Peyer's patch (tissue), 4 donors: ENCODE measurements at regions not wholly inside any gene's neighbourhood (a gene's known extent, or its start where the extent isn't known, plus 50 kb on each side); places are given as distances from the start of the nearest gene placed in this dataset.

Experiments
- DNase-seq, 3 donors: peaks; one replicate each; pipeline ENCODE4 v3.0.0-alpha.2; 2017 to 2019
- H3K27ac ChIP-seq, 4 donors: fragments of 200-600 bp; sonication (generic); one replicate each; pipeline ENCODE4 v1.5.1; 2016 to 2019
- H3K27me3 ChIP-seq, 2 donors: fragments of 200-600 bp; sonication (generic); one replicate each; pipeline ENCODE4 v1.5.1; 2019
- H3K36me3 ChIP-seq, 3 donors: fragments of 200-600 bp; sonication (generic); one replicate each; pipeline ENCODE4 v1.5.1; 2016 to 2019
- H3K4me1 ChIP-seq, 4 donors: fragments of 200-600 bp; sonication (generic); one replicate each; pipeline ENCODE4 v1.5.1; 2016 to 2019
- H3K4me3 ChIP-seq, 4 donors: fragments of 200-600 bp; sonication (generic); 1 replicate in 3 of 4; 2 replicates in 1 of 4; pipeline ENCODE4 v1.5.1; 2016 to 2019; ENCODE audit warnings: mild to moderate bottlenecking in 1 of 4
- H3K9me3 ChIP-seq, 4 donors: fragments of 200-600 bp; sonication (generic); one replicate each; pipeline ENCODE4 v1.5.1; 2016 to 2019; ENCODE audit warnings: mild to moderate bottlenecking in 1 of 4
- POLR2A ChIP-seq, 2 donors: fragments of 450-650 bp; IDR thresholded peaks; one replicate each; pipeline ENCODE4 v1.5.1; 2017; ENCODE audit warnings: antibody characterized with exemption in 2 of 2, mild to moderate bottlenecking in 2 of 2, moderate library complexity in 2 of 2
- TF ChIP-seq, protein P1 (sequence below), 6 experiments: fragments of 450-650 bp in 4 of 6; fragments of 200-600 bp in 2 of 6; sonication (generic) in 1 of 6; IDR thresholded peaks; one replicate each; pipeline ENCODE4 v1.5.1; 2017 to 2019; ENCODE audit warnings: antibody characterized with exemption in 6 of 6, mild to moderate bottlenecking in 3 of 6, moderate library complexity in 1 of 6

DNA sequence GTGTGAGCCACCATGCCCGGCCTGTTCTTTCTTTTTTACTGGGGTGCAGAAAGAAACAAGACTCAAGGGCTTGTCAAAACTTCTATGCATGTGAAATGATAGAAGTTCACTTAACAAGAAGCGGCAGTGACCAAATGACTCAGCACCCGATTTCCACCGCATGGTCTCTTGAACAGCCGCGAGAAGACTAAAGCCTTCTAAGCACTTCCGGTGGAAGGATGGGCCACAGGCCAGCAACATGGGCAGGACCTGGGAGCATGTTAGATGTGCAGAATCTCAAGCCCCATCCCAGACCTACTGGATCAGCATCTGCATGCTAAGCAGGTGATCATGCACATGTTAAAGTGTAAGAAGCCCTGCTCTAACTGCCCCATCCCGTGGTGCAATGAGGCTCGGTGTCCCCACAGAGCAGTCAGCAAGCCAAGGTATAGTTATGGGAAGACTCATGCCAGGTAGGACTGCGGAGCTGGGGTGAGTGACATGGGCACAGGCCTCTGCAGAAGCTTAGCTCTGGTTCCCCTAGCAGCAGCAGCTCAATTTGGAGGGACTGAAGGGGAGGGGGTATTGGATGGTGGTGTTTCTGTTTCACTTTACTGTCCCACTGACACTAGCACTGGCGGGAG is 88.5 kb upstream of the HNF1B start:
- no peak for DNase-seq
- H3K27ac ChIP-seq, result no peak overlapping the region

DNA sequence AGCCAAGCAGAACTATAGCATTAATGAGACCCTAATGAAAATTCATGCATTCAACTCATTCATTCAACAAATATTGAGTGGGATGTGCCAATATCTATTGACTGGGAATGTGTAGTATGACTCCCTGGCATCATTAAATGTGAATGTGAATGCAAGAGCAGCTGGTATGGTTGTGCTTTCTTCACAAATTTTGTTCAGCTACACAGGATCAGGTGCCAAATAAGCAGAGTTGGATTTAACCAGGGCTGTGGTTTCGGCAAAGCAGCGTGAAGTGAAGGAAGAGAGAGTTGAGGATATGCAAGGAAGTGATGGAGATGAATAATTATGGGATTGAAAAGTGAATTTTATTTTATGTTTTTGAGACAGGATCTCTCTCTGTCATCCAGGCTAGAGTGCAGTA is 87.1 kb upstream of the HNF1B start:
- H3K36me3 ChIP-seq, result no peaks in the 10 kb centered on the region
- H3K27ac ChIP-seq, result no peak overlapping the region
- no peak for TF ChIP-seq POLR2A (IDR thresholded peaks at IDR 0.05)
- TF ChIP-seq, protein P1, sequence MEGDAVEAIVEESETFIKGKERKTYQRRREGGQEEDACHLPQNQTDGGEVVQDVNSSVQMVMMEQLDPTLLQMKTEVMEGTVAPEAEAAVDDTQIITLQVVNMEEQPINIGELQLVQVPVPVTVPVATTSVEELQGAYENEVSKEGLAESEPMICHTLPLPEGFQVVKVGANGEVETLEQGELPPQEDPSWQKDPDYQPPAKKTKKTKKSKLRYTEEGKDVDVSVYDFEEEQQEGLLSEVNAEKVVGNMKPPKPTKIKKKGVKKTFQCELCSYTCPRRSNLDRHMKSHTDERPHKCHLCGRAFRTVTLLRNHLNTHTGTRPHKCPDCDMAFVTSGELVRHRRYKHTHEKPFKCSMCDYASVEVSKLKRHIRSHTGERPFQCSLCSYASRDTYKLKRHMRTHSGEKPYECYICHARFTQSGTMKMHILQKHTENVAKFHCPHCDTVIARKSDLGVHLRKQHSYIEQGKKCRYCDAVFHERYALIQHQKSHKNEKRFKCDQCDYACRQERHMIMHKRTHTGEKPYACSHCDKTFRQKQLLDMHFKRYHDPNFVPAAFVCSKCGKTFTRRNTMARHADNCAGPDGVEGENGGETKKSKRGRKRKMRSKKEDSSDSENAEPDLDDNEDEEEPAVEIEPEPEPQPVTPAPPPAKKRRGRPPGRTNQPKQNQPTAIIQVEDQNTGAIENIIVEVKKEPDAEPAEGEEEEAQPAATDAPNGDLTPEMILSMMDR (IDR thresholded peaks at IDR 0.05), result no peak
- no peaks in the 10 kb centered on the region for H3K4me1 ChIP-seq
- DNase-seq, result no peak
- H3K4me3 ChIP-seq, result no peak overlapping the region
- no peaks in the 10 kb centered on the region for H3K9me3 ChIP-seq
- no peaks in the 10 kb centered on the region for H3K27me3 ChIP-seq

More for the DNA sequence above, 88.5 kb upstream of the HNF1B start:
- Histone ChIP-seq H3K4me1 (no peaks in the 10 kb centered on the region), H3K36me3 (no peaks in the 10 kb centered on the region), H3K9me3 (no peaks in the 10 kb centered on the region), H3K27me3 (no peaks in the 10 kb centered on the region), H3K4me3 (no peak overlapping the region)
- no peak for TF ChIP-seq POLR2A (IDR thresholded peaks at IDR 0.05)
- TF ChIP-seq, protein P1 (IDR thresholded peaks at IDR 0.05), result no peak

DNA sequence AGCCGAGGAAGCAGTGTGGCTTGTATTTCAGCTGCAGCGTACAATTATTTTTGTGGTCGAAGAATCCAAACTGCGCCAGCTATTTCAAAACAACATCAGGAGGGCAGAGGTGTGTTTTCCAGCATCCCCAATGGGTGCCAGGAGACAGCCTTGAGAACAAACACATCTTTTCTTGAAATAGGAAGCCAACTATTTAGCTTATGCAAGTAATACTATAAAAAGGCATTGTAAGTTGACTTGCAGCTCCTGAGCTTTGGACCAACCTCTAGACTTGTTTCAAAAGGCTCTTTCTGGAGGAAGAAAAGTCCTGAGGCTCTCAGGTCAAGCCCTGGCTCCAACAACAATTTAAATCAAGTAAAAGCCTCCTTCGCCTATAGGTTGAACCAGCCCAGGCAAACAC is 86.6 kb upstream of the HNF1B start:
- H3K27me3 ChIP-seq, result no peaks in the 10 kb centered on the region
- no peak overlapping the region for H3K27ac ChIP-seq

DNA sequence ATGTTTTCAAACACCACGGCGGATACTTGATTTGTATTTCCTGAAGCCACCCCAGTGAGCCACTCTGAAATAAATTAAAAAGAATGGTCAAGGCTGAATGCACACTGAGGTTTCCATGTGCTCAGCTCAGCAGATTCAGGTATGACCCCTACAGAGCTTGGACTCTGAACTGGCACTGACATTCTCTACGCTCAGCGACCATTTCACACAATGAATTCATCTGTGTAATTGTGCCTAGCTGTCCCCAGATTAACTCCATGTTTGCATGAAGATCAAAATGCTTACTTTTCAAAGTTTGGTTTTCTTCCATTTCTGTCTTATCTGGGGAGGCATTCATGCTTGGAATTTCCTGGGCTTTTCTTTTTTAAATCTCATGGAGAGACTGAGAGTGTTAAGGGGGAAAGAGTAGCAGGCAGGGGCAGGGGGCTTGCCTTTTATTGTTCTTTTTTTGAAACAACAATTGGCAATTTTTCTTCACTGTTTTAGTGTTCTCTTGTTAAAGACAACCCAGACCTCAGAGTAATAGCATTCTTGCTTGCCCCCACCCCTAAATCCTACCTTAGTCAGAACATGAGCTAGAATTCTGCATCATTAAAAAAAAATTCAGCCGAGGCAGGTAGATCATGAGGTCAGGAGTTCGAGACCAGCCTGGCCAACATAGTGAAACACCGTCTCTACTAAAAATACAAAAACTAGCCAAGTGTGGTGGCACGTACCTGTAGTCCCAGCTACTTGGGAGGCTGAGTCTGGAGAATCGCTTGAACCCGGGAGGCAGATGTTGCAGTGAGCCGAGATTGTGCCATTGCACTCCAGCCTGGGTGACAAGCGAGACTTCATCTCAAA is 85.5 kb upstream of the HNF1B start:
- Histone ChIP-seq H3K4me3 (no peak overlapping the region), H3K4me1 (no peaks in the 10 kb centered on the region), H3K36me3 (no peaks in the 10 kb centered on the region), H3K9me3 (no peaks in the 10 kb centered on the region), H3K27ac (no peak overlapping the region), H3K27me3 (no peaks in the 10 kb centered on the region)
- DNase-seq, result no peak
- TF ChIP-seq POLR2A (IDR thresholded peaks at IDR 0.05), result no peak
- TF ChIP-seq, protein P1 (IDR thresholded peaks at IDR 0.05), result no peak

More for the DNA sequence above, 86.6 kb upstream of the HNF1B start:
- TF ChIP-seq POLR2A (IDR thresholded peaks at IDR 0.05), result no peak
- TF ChIP-seq, protein P1 (IDR thresholded peaks at IDR 0.05), result no peak
- H3K36me3 ChIP-seq, result no peaks in the 10 kb centered on the region
- no peaks in the 10 kb centered on the region for H3K4me1 ChIP-seq
- no peak overlapping the region for H3K4me3 ChIP-seq
- no peak for DNase-seq
- H3K9me3 ChIP-seq, result no peaks in the 10 kb centered on the region

DNA sequence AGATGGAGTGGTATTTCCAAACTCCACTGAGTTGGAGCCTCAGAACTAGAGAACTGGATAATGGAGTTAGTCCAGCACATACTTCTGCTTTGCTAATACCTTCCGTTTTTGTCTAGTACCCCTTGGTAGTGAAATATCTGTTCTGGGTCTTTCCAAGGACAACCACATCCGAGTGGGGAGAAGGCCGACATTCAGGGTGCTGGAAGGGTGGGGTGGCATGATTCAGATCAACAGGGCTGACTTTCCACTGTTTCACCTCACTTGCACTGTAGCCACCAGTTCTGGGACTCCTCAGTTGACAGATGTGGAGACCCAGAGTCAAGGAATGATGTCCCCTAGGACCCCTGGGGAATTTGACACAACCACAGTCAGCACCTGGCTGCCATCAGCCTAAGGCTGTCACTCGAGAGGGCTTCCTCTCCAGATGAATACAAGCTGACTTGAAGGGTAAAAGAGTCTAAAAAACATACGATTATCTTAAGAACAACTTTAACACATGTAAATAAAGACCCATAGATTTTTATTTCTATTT is 84.8 kb upstream of the HNF1B start:
- Histone ChIP-seq H3K4me3 (no peak overlapping the region), H3K27ac (no peak overlapping the region), H3K9me3 (no peaks in the 10 kb centered on the region), H3K27me3 (no peaks in the 10 kb centered on the region), H3K4me1 (no peaks in the 10 kb centered on the region), H3K36me3 (no peaks in the 10 kb centered on the region)
- DNase-seq, result no peak
- TF ChIP-seq POLR2A (IDR thresholded peaks at IDR 0.05), result no peak
- TF ChIP-seq, protein P1 (IDR thresholded peaks at IDR 0.05), result no peak
